NCI-H2227 (cell line): ENCODE measurements at regions not wholly inside any gene's neighbourhood (a gene's known extent, or its start where the extent isn't known, plus 50 kb on each side); places are given as distances from the start of the nearest gene placed in this dataset.
"Not testable (repeated sequence)": the region's sequence is repeated elsewhere in the genome, so short reads cannot be mapped to it uniquely, and the experiment has no call there.

Experiments used
- DNase-seq: peaks from one replicate; lab custom pipeline; 2025; ENCODE audit not compliant: unreplicated experiment; lab: John Stamatoyannopoulos, UW

DNA sequence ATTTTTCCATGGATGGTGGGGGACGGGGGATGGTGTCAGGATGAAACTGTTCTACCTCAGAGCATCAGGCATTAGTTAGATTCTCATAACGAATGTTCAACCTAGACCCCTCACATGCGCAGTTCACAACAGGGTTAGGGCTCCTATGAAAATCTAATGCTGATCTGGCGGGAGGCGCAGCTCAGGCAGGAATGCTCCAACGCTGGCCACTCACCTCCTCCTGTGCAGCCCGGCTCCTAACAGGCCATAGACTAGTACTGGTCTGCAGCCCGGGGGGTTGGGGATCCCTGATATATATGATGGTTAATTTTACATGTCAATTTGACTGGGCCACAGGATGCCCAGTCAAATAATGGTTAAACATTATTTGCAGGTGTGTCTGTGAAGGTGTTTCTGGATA lies 199.0 kb upstream of the NR4A3 start:
- no peak for DNase-seq

DNA sequence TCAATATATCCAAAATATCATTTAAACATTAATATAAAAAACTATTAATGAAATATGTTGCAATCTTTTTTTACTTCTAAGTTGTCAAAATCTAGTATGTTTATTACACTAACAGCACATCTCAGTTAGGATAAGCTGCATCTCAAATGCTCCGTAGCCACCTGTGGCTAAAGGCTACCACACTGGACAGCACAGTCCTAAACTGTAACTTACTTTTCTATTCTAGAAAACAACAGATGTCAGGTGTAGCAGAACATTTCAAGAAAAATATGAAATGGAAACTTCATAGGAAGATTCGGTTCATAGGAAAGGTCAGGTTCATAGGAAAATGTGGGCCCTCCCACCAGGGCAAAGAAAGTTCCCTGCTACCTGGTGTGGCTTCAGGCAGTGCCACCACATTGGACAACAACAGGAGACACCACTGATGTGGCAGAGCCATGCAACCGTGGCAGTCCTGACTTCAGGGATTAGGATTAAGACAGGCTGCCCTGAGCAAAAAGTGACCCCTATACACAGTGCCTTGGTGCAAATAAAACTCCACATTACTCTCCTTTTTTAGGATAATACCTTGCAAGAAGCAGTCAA lies 197.8 kb upstream of the NR4A3 start:
- DNase-seq, result no peak

DNA sequence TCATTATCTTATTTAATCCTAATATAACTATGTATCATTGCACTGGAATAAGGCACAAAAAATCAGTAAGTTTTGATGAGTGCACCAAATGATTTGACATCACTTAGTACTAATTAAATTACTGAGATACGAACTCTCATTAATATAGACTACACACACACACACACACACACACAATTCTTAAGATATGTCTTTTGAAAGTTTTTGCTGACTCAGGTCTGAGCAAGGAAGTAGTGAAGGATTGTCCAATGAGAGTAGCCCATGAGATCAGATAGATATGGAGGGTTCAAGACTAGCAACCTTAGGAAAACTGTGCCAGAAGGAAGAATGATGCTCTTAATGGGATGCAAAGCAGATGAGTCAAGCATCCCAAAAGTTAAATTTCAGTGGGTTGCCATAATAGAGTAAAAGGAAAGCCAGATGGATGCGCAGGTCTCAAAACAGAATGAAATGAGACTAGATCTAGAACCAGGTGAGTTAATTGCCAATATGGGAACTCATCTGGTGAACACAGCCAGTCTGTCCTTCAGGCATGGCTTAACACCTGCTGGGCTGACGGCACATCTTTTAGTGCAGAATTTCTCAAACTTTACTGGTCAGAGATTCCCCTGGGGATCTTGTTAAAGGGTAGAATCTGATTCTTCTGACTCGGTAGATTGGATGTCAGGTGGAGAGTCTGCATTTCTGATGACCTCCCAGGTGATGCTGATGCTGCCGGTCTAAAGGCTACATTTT lies 197.0 kb upstream of the NR4A3 start:
- DNase-seq, result no peak

DNA sequence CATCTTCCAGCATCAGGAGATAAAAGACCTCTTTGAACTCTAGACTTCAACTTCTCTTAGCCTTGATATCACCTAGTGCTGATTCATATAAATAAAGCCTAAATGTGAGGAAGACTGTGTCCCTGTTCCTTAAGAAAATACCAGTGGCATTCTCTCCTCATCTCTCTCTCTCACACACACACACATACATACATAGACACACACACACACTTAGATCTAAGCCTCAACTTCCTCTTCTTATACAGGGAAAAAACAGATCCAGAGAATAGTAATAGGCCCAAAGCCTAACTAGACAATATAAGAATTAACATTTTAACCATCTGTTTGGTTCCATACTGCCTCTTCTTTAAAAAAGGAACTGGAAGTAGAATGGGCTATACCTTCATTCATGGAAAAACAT lies 195.3 kb upstream of the NR4A3 start:
- no peak for DNase-seq

DNA sequence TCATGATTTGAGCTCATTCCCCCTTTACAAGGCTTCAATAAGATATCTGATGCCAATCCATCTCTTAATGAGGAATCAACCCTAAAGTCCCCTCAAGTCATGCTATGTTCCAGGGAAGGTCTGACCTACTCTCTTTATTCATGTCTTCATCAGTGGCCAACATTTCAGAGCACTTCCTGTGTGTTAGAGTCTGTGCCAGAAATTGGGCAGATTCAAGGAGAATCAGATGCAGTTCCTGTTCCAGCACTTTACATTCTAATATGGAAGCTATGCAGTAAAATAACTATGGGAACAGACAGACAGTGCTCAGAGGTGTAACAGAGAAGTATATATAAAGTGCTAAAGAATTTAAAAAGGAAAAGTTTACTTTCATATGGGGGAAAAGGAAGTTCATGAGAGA lies 193.4 kb upstream of the NR4A3 start:
- no peak for DNase-seq

DNA sequence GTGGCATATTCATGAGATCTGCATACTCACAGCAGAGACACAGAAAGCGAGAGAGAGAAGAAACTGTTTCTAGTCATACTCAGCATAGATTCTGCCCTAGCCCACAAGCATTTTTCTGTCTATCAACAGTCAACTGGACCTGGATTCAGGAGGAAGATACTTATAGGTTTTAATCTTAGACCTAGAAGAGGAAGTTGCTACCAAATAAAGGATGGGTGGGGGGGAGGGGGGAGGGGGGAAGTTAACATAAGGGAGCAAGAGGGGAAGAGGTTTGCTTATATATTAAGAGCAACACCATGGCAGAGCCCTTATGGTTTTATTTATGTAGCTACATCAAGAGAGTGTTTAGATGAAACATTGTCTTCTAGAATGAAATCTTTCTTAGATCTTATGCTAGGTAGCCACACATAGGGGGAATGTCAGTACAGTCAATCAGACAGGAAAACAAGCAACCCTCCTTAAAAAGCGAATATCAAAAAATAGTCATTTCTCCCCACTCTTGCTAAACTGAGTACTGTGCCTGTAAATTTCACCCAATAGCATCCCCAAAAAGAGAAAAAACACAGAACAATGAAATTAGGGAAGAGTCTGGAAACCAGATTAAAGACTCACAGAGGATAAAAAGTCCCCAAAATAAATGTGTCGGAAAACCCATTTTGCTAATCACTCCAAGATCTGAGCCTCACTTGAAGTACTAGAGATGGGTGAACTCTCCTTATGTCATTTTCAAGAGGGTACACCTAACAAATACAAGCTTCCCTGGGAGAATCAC lies 192.7 kb upstream of the NR4A3 start:
- no peak for DNase-seq

DNA sequence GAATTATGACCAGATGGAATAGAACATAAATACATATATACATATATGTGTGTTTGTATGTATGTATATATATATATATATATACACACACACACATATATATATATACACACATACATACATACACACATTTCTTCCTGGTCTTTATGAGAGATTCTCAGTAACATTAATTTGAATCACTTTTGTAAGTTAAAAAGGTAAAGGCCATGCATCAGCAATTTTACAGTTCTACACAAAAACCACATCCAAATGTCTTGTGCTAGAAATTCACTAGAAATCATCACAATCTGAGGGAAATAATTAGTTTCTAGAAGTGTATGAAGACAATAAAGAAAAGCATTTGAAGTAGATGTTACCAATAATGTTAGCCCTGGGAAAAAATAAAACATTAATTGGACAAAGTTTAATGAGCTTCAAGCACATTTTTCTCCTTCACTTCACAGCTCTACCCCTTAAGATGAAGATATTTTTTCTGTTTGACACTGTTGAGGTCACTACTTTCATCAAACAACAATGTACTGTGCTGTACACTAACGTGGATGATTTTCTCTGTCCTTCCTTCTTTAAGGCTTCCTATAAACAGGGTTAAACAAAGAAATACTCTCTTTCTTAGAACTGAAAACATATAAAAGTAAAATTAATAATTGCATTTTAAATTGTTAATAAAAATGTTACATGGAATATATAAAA lies 189.2 kb upstream of the NR4A3 start:
- DNase-seq, result no peak

DNA sequence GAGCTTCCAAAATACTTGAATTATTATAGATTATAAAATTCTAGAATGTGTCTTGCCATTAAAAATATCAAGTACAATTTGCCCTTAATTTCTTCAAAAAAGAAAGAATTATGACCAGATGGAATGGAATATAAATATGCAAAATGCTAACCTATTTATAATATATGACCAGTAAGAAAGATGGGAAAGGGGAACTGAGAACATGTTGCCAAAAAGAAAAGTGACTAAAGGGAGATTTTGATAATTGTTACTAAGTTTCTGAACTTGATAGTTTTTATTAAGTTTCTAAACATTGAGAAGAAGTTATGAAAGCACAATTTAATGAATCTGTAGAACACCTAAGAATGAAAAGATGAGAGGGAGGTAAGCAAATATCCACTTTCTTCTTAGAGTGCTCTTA lies 188.4 kb upstream of the NR4A3 start:
- DNase-seq, result no peak

DNA sequence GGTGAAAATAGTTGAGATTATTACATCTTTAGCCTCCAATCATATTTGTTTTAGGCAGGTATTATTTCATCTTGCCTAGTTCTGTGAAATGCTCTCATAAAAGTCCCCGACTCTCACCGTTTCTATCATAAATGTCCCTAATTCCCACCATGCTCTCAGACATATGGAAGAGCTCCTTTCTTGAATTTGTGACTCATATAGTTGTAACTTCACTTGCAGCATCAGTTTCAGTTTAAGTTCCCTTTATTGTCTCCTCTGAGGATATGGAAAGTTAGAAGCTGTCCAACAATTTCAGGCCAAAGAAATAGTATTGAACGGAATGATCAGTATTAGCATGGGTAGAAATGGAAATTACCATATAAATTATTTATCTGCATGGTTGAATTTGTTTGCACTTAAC lies 187.5 kb upstream of the NR4A3 start:
- DNase-seq, result no peak

DNA sequence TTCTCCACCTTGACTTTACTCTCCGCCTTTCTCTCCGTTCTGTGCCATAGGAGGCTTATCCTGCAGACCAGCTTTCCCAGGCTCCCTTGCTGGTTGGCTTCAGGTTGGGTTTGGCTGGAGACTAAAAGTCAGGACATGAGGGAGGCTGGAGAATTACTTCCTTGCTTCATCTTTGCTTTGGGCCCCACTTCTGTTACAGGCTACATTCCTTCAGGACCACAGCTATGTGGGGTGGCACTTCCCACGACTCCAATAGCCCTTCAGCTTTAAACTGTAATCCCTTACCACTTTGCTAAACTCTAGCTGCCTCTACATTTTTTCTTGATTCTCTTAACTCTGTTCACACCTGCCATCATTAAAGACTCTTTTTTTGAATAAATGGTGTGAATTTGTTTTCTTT lies 186.7 kb upstream of the NR4A3 start:
- no peak for DNase-seq

DNA sequence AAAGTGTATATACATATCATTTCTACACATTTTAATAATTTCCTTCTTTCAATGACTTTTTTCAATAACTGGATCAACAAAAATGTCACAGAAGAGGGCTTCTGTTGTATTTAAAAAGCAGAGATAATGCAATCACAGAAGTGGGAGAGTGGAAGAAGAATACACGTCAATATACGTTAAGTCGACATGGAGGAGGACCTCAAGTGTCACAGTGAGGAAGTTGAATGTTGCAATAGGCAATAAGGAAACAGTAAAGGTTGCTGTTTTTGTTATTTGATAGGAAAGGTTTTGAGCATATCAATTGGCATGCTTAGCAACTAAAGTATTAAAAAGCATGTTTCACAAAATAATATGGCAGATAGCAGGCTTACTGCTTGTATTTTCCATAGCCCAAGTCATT lies 184.0 kb upstream of the NR4A3 start:
- DNase-seq, result no peak

DNA sequence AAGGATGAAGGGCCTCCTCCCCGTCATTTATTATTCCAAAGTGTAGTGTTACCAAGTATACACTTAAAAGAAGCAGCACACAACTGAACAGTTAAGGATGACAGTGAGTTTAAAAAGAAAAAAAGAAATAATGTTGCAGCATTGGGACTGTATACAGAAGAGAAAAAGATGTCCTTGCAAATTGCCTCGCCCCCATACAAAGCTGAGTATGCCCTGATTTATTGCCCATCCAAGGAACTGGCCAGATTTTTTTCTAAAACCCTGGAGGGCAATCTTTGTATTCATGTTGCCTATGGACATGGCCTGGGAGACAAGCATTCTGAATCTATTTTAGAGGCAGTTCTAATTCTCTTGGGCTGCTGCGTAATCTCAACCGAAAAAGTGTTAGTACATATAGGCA lies 182.7 kb upstream of the NR4A3 start:
- no peak for DNase-seq

DNA sequence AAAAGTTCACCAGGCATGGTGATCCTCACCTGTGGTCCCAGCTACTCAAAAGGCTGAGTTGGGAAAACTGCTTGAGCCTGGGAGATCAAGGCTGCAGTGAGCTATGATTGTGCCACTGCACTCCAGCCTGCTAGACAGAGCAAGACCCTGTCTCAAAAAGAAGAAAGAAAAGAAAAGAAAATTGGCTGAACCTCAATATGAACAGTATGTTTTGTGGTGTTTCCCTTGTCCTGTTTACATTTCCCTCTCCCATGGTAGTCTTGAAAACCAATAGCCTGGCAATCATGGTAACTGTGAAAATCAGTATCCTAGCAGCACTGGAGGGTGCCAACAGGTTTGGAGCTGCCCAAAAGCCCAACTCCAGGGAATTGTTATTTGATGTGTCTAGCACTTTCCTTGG lies 174.1 kb upstream of the NR4A3 start:
- DNase-seq, result no peak

DNA sequence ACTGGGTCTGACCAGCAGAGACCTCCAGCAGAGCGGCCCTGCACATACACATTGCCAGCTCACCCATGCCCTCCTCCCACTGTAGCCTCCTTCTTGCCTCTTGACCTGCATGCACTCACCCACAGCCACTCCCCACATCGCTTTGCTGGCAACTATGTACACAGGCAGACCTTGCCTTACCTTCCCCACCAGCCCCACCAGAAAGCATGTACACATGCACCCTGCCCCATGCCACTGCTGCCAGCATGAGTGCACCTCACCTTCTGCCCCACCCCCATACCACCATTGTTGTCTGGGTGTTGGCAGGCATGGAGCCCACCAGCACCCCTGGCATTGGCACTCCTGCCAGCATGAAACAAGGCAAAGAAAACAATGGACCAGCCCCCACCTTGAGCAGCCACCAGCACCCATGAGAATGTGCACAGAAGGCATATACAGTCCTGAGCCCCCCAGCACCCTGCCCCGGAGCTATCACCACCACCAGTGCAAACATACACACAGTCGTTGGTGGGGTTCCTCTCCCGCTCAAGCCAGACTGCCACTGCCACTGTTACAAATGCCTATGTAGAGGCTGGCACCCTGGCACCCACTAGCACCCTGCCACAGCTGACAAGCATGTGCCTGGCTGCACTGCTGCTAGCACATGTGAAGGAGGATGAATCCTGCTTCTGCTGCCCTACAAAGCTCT lies 171.4 kb upstream of the NR4A3 start:
- DNase-seq, result no peak

DNA sequence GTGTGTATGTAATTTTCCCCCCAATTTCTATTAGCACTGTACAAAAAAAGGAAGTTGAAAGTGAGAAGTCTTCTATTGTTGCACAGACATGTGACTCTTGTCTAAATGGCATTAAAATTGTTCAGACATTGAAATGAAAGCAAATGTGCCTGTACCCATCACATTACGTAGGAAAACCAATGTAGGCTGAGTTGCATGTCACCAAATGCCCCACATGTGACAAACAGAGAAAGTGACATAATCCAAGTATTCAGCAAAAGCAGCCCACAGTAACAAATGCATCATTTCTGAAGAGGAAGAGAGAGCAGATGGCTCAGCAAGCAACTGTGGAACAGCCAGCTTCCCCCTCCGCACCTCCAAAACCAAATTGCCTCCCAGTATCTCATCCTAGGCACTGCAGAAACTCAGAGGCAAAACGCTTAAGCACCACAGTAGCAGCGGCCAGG lies 161.5 kb upstream of the NR4A3 start:
- DNase-seq, result no peak

DNA sequence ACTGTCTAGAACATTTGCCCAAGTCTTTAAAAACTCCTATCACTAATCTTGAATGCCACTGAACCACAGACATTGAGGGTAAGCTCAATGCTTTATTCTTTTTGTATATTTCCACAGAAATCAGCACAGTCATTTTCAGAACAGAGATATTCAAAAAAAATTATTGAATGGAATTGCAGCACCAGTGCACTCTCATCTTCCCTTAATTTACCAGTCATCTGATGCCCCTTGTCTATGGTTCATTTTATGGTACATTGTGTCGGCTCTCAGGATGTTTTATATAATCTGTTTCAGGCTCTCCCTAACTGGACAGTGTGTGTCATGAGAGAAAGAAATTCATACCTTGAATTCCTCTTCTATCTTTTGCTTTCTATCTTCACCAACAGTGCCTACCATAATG lies 158.4 kb upstream of the NR4A3 start:
- DNase-seq, result no peak

DNA sequence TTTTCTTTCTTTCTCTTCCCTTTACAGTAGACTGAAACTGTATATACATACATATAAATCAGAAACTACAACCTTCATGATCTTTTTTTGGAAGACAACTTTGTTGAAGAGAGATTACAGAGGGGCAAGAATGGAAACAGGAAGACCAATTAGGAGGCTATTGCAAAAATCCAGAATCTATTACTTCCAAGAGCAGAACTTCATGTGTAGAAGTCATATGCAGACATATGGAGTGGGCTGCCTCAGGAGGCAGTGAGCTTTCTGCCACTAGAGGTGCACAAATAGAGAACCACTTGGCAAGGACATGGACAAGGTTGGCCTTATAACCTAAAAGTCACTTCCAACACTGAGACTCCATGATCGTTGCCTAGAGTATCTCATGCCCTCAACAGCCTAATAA lies 157.8 kb upstream of the NR4A3 start:
- DNase-seq, result no peak

DNA sequence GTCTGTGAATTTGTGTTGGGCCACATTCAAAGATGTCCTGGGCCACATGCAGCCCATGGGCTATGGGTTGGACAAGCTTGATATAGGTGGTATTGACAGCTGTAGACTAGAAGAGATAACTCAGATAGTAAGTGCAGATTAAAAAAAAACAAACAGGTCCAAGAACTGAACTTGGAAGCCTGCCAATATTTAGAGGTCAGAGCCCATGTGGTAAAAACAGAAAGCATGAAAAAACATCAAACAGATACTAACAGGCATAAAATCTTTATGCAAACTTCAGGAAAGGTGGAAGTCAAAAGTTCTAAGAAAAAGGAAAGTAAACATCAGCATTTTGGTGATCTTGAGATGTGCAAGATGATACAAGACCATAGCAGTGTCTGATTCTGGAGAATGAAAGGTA lies 155.1 kb upstream of the NR4A3 start:
- no peak for DNase-seq

DNA sequence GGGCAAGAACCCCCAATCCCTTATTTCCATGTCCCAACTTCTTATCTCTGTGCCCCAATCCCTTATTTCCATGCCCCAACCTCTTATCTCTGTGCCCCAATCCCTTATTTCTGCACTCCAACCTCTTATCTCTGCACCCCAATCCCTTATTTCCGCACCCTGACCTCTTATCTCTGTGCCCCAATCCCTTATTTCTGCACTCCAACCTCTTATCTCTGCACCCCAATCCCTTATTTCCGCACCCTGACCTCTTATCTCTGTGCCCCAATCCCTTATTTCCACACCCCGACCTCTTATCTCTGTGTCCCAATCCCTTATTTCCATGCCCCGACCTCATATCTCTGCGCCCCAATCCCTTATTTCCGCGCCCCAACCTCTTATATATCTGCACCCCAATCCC lies 150.8 kb upstream of the NR4A3 start:
- not testable (repeated sequence) for DNase-seq

DNA sequence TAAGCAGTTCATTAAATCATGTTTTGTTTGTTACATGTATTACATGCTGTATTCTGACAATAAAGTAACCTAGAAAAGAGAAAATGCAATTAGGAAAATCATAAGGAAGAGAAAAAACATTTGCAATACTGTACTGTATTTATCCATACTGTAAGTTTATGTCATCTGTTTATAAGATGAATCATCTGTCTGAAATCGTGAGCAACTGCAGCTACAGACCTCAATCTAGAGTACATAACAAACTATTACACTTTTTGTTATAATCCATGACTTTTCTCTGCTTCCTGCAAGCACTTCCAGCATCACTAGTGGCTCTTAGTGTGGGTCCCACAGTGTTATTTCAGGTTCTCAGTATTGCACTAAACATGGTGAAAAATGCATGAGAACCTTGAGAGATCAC lies 144.4 kb upstream of the NR4A3 start:
- no peak for DNase-seq

DNA sequence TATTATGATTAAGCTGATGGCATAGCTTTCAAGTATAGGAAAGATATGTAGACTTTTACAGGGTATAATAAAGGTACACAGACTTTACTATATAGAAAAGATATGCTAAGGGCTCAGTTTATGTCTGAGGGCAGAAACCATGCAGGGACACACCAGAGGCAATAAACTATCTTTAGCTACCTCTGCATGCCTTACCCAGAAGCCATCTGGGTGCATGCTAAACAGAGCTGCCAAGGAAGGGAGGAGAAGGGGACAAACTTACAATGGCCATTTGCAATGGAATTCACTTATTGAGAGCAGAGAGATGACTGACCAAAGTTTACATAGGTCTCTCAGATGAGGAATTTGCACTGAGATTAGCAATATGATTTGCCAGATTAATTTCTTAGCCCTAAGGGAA lies 143.1 kb upstream of the NR4A3 start:
- DNase-seq, result no peak
